SK-N-SH treated with all-trans-retinoic acid at 6 μM for 48 hours (cell line): ENCODE measurements at regions not wholly inside any gene's neighbourhood (a gene's known extent, or its start where the extent isn't known, plus 50 kb on each side); places are given as distances from the start of the nearest gene placed in this dataset.

Experiments
- ZC3H10 ChIP-seq: fragments of 250-450 bp; sonication (Bioruptor Pico); IDR thresholded peaks from 2 replicates; pipeline ENCODE4 v1.5.1; 2021; ENCODE audit warnings: mild to moderate bottlenecking, moderate library complexity
- ZNF565 ChIP-seq: fragments of 450-650 bp; formaldehyde crosslinking; conservative IDR thresholded peaks from 2 replicates; pipeline ENCODE4 v1.5.0; 2020; ENCODE audit warnings: low read depth, mild to moderate bottlenecking, moderate library complexity

DNA sequence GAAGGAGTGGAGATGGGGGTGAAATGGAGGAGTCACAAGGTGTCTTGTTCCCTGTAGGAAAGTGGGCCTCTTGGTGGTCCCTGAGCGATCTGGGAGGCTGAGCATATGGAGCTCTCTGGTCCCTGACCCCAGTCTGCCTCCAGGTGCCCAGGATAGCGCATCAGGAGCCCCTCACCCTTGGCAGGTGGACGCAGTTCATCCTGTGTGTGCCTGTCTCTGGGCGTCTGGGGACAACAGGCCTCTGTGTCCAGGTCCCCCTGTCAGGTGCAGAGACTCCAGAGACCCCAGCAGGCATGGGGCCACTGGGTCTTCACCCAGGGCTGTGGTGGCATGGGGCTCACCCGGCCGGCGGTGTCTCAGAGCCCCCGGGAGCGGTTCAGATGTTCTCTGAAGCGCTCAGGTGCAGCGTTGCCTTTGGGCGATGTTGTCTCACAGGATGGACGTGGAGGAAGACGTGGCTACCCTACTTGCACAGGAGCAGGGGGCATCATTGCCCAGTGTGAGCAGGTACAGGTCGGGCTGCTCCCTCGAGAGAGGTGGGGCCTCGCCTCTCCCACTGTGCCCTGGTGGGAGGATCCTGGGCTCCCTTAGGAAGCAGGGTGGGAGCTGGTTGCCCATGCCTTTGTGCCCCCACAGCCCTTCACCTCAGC, 58.1 kb upstream of the TPM4 start:
- TF ChIP-seq ZNF565, result no peak
- TF ChIP-seq ZC3H10 (CRISPR knock-in tag), result no peak
